ENCODE measurements at regions not wholly inside any gene's neighbourhood (a gene's known extent, or its start where the extent isn't known, plus 50 kb on each side); places are given as distances from the start of the nearest gene placed in this dataset.

- H3K4me2 ChIP-seq (ENCODE audit: insufficient read depth in 1 of 2, low read depth in 2 of 2, low read length in 2 of 2): no peak overlapping the region
- no peaks in the 10 kb centered on the region for H3K23me2 ChIP-seq (ENCODE audit: low read depth, low read length)
- H2BK120ac ChIP-seq (replicated peaks; ENCODE audit: low read depth, low read length): no peak overlapping the region
- no peak overlapping the region for H2AK5ac ChIP-seq (ENCODE audit: low read depth, low read length)
- H3K4me3 ChIP-seq (ENCODE audit: extremely low read depth in 1 of 4, insufficient read depth in 2 of 4, low read depth in 3 of 4, low read length in 4 of 4): no peak overlapping the region
- CTCF ChIA-PET (ENCODE audit: partially characterized antibody): interaction anchor here (0.7 to 1.2 kb wide), 2 partner anchors 28 to 51 kb away, joined by 3 read pairs; no protein-coding TSS in a partner anchor
- FAIRE-seq (no peak), DNase-seq (ENCODE audit: low read depth in 1 of 2, low spot score in 2 of 2) (no peak)
- no peak overlapping the region for H3K56ac ChIP-seq (replicated peaks; ENCODE audit: insufficient read length, low read depth, low read length)
- H3K36me3 ChIP-seq (ENCODE audit: control insufficient read depth in 2 of 4, insufficient read depth in 4 of 4, low read length in 3 of 4): no peaks in the 10 kb centered on the region
- H4K91ac ChIP-seq (replicated peaks; ENCODE audit: insufficient read length, low read length): no peak overlapping the region
- H3K79me2 ChIP-seq (ENCODE audit: control insufficient read depth in 1 of 2, insufficient read depth in 2 of 2, low read length in 2 of 2): no peaks in the 10 kb centered on the region
- no peak overlapping the region for H3K4ac ChIP-seq (replicated peaks; ENCODE audit: insufficient read length, low read depth, low read length)
- H2BK5ac ChIP-seq (ENCODE audit: low read depth, low read length): no peak overlapping the region
- H3K79me1 ChIP-seq (ENCODE audit: low read depth, low read length): no peaks in the 10 kb centered on the region
- H3K23ac ChIP-seq (ENCODE audit: insufficient read length): no peak overlapping the region
- H2AFZ ChIP-seq (ENCODE audit: low read length): no peak overlapping the region
- no peak overlapping the region for H3K9ac ChIP-seq (replicated peaks in 1 of 4; ENCODE audit: extremely low read depth in 1 of 4, low read depth in 3 of 4, low read length in 3 of 4)
- POLR2A ChIA-PET (ENCODE audit: partially characterized antibody): no interaction called here
- no peak overlapping the region for H2BK15ac ChIP-seq (ENCODE audit: low read length)
- H3K14ac ChIP-seq (ENCODE audit: insufficient read length): no peak overlapping the region
- no peaks in the 10 kb centered on the region for H3K27me3 ChIP-seq (replicated peaks in 1 of 4; ENCODE audit: control insufficient read depth in 3 of 4, extremely low read depth in 1 of 4, insufficient read depth in 3 of 4, low read length in 3 of 4)
- no peak overlapping the region for H3K27ac ChIP-seq (ENCODE audit: low read depth, low read length)
- whole genome bisulfite sequencing, 2 experiments (ENCODE audit: extremely low coverage in 1 of 2, insufficient coverage in 1 of 2, insufficient read length in 1 of 2, insufficient replicate concordance in 2 of 2, low coverage in 1 of 2, low lambda C conversion rate in 2 of 2, missing lambda C conversion rate in 1 of 2): 79% methylated on average over 4 of the region's 4 CpGs; no CpG with 5 or more reads in 1 of the 2 experiments
- no peak overlapping the region for H3K18ac ChIP-seq (ENCODE audit: extremely low read depth, low read length)
- H4K5ac ChIP-seq (ENCODE audit: insufficient read length, low read depth, low read length): no peak overlapping the region
- no peaks in the 10 kb centered on the region for H3K4me1 ChIP-seq (replicated peaks in 1 of 4; ENCODE audit: control insufficient read depth in 3 of 4, insufficient read depth in 4 of 4, low read length in 3 of 4)
- no peak overlapping the region for H4K8ac ChIP-seq (ENCODE audit: extremely low read depth, insufficient read depth, low read length)
- no peak overlapping the region for H2BK12ac ChIP-seq (ENCODE audit: low read depth, low read length)
- H2BK20ac ChIP-seq (ENCODE audit: low read length): no peak overlapping the region
- no peaks in the 10 kb centered on the region for H4K20me1 ChIP-seq (replicated peaks in 1 of 2; ENCODE audit: control insufficient read depth in 1 of 2, insufficient read depth in 2 of 2, low read length in 2 of 2)
- no peaks in the 10 kb centered on the region for H3K9me3 ChIP-seq (ENCODE audit: insufficient read depth in 2 of 2, low read depth in 1 of 2, low read length in 1 of 2)
- TF ChIP-seq EGR1 (IDR thresholded peaks at IDR 0.05; ENCODE audit: borderline replicate concordance, low read depth, low read length): no peak
- no peak for TF ChIP-seq RFX5 (IDR thresholded peaks at IDR 0.05; ENCODE audit: borderline replicate concordance, low read depth, low read length)
- TF ChIP-seq CBX5 (IDR thresholded peaks at IDR 0.05; ENCODE audit: low read depth, low read length): no peak
- no peak for TF ChIP-seq NRF1 (IDR thresholded peaks at IDR 0.05; ENCODE audit: low read depth, low read length)
- no peak for TF ChIP-seq TEAD4 (IDR thresholded peaks at IDR 0.05; ENCODE audit: low read depth, low read length)
- TF ChIP-seq CEBPB (IDR thresholded peaks at IDR 0.05; ENCODE audit: low read depth, low read length): no peak
- no peak for TF ChIP-seq KDM5A (IDR thresholded peaks at IDR 0.05; ENCODE audit: low read length)
- no peak for TF ChIP-seq BCL11A (IDR thresholded peaks at IDR 0.05; ENCODE audit: low read depth in 2 of 2, low read length in 2 of 2)
- no peak for TF ChIP-seq SP4 (IDR thresholded peaks at IDR 0.05; ENCODE audit: low read length)
- TF ChIP-seq HDAC6 (IDR thresholded peaks at IDR 0.05; ENCODE audit: low read depth, low read length): no peak
- no peak for TF ChIP-seq TAF1 (IDR thresholded peaks at IDR 0.05; ENCODE audit: low read depth, low read length)
- no peak for TF ChIP-seq JUN (IDR thresholded peaks at IDR 0.05; ENCODE audit: low read depth, low read length)
- TF ChIP-seq NANOG (IDR thresholded peaks at IDR 0.05; ENCODE audit: insufficient read depth, low read depth, low read length, poor library complexity, severe bottlenecking): no peak
- no peak for TF ChIP-seq TBP (IDR thresholded peaks at IDR 0.05; ENCODE audit: low read depth, low read length)
- TF ChIP-seq GABPA (IDR thresholded peaks at IDR 0.05; ENCODE audit: borderline replicate concordance, insufficient read depth, low read length): no peak
Measured at GRCh38 chr2:215868846-215869543, 144.4 kb downstream of the MREG start.

Data from H1 (cell line).